CD14-positive monocyte (primary cell): ENCODE measurements at regions not wholly inside any gene's neighbourhood (a gene's known extent, or its start where the extent isn't known, plus 50 kb on each side); places are given as distances from the start of the nearest gene placed in this dataset.

Source experiments
- DNase-seq, 3 donors: peaks; one replicate each; pipeline ENCODE4 v3.0.0-alpha.2; 2011 to 2022
- H2AFZ ChIP-seq: 2 replicates; pipeline ENCODE4 v1.6.0; 2012; ENCODE audit warnings: mild to moderate bottlenecking, low read depth, low read length, inconsistent platforms; ENCODE audit not compliant: insufficient read depth, poor library complexity, severe bottlenecking
- H3K27ac ChIP-seq, 2 donors: 1 replicate in 1 of 2; 2 replicates in 1 of 2; pipeline ENCODE4 v1.5.1; 2012 to 2013; ENCODE audit warnings: low read length in 2 of 2, control low read depth in 1 of 2, inconsistent platforms in 1 of 2, low read depth in 1 of 2, mild to moderate bottlenecking in 1 of 2
- H3K27me3 ChIP-seq, 2 donors: one replicate each; pipeline versions ENCODE4 v1.6.0 to v1.6.1; 2011 to 2013; ENCODE audit warnings: low read length in 2 of 2; ENCODE audit not compliant: control insufficient read depth in 2 of 2, insufficient read depth in 2 of 2
- H3K36me3 ChIP-seq, 2 donors: replicated peaks in 1 of 2; 1 replicate in 1 of 2; 2 replicates in 1 of 2; pipeline versions ENCODE4 v1.5.1 to v1.6.1; 2012 to 2013; ENCODE audit warnings: low read length in 2 of 2, control low read depth in 1 of 2, inconsistent platforms in 1 of 2, mild to moderate bottlenecking in 1 of 2; ENCODE audit not compliant: insufficient read depth in 2 of 2, control insufficient read depth in 1 of 2
- H3K4me1 ChIP-seq, 2 donors: 1 replicate in 1 of 2; 2 replicates in 1 of 2; pipeline versions ENCODE4 v1.5.1 to v1.6.1; 2012 to 2013; ENCODE audit warnings: low read length in 2 of 2, control low read depth in 1 of 2, inconsistent platforms in 1 of 2, mild to moderate bottlenecking in 1 of 2, moderate library complexity in 1 of 2; ENCODE audit not compliant: insufficient read depth in 2 of 2, control insufficient read depth in 1 of 2
- H3K4me2 ChIP-seq: replicated peaks from 2 replicates; pipeline ENCODE3; 2012; ENCODE audit warnings: low read length, moderate library complexity, mild to moderate bottlenecking; ENCODE audit not compliant: poor library complexity, severe bottlenecking; ENCODE audit errors: extremely low read depth
- H3K4me3 ChIP-seq, 3 experiments: fragments of 200-600 bp in 1 of 3; sonication (generic) in 1 of 3; replicated peaks in 1 of 3; 1 replicate in 2 of 3; 2 replicates in 1 of 3; pipeline ENCODE4 v1.5.1; 2011 to 2013; ENCODE audit warnings: low read length in 3 of 3, mild to moderate bottlenecking in 3 of 3, control low read depth in 2 of 3, low read depth in 2 of 3, inconsistent platforms in 1 of 3, moderate library complexity in 1 of 3
- H3K79me2 ChIP-seq: 2 replicates; pipeline ENCODE4 v1.6.0; 2012; ENCODE audit warnings: mild to moderate bottlenecking, control low read depth, inconsistent platforms, low read length, moderate library complexity; ENCODE audit not compliant: insufficient read depth
- H3K9ac ChIP-seq: 2 replicates; pipeline ENCODE4 v1.6.0; 2017; ENCODE audit warnings: low read length, mild to moderate bottlenecking; ENCODE audit not compliant: insufficient read depth, poor library complexity, severe bottlenecking
- H3K9me3 ChIP-seq, 2 donors: replicated peaks in 1 of 2; 1 replicate in 1 of 2; 2 replicates in 1 of 2; pipeline versions ENCODE4 v1.5.1 to v1.6.1; 2012 to 2013; ENCODE audit warnings: low read length in 2 of 2, control low read depth in 1 of 2; ENCODE audit not compliant: control insufficient read depth in 1 of 2, insufficient read depth in 1 of 2
- H4K20me1 ChIP-seq: 2 replicates; pipeline ENCODE4 v1.6.0; 2012; ENCODE audit warnings: mild to moderate bottlenecking, low read length, control low read depth, moderate library complexity; ENCODE audit not compliant: insufficient read depth
- H3K27ac Mint-ChIP-seq, 7 donors: one replicate each; pipeline ENCODE4 v1.8.0; 2020; ENCODE audit warnings: mild to moderate bottlenecking in 7 of 7, mixed read lengths in 7 of 7, moderate library complexity in 6 of 7, inconsistent platforms in 2 of 7
- H3K27me3 Mint-ChIP-seq, 3 donors: one replicate each; pipeline ENCODE4 v1.8.0; 2021 to 2022; ENCODE audit warnings: low read depth in 3 of 3, mild to moderate bottlenecking in 3 of 3, mixed read lengths in 3 of 3, moderate library complexity in 3 of 3, inconsistent platforms in 1 of 3
- H3K36me3 Mint-ChIP-seq, 2 donors: one replicate each; pipeline ENCODE4 v1.8.0; 2020; ENCODE audit warnings: mixed read lengths in 2 of 2, inconsistent platforms in 1 of 2, mild to moderate bottlenecking in 1 of 2
- H3K4me1 Mint-ChIP-seq: one replicate; pipeline ENCODE4 v1.8.0; 2020; ENCODE audit warnings: mild to moderate bottlenecking, mixed read lengths
- H3K4me3 Mint-ChIP-seq, 2 donors: one replicate each; pipeline ENCODE4 v1.8.0; 2020; ENCODE audit warnings: mild to moderate bottlenecking in 2 of 2, mixed read lengths in 2 of 2, moderate library complexity in 1 of 2
- H3K9me3 Mint-ChIP-seq, 7 donors: one replicate each; pipeline ENCODE4 v1.8.0; 2020 to 2022; ENCODE audit warnings: mixed read lengths in 7 of 7, mild to moderate bottlenecking in 6 of 7, moderate library complexity in 6 of 7, inconsistent platforms in 2 of 7
- CTCF ChIP-seq: fragments of 200-600 bp; IDR thresholded peaks from one replicate; pipeline ENCODE4 v1.8.0; 2022; ENCODE audit warnings: antibody characterized with exemption, mild to moderate bottlenecking
- WGBS: methylation state at CpG from one replicate; pipeline ENCODE4 v1.1.5; 2013; ENCODE audit warnings: missing lambda C conversion rate; ENCODE audit not compliant: insufficient coverage; 5-methylcytosine and 5-hydroxymethylcytosine counted together
- intact Hi-C, 2 donors: fragments of 100-400 bp; cut with micrococcal nuclease; formaldehyde crosslinking; loops; one replicate each; pipeline versions ENCODE4 v1.15.0 to v1.15.1; 2023

- WGBS = 100% methylated on average over 3 of the region's 4 CpGs
- DNase-seq = no peak
- no peaks in the 10 kb centered on the region for H3K79me2 ChIP-seq
- H3K27ac ChIP-seq = no peak overlapping the region
- Mint-ChIP-seq H3K27me3 (peaks cover 0 to 9% (median 4%) of the 10 kb centered on the region in 3 donors), H3K4me3 (no peak overlapping the region), H3K27ac (no peak overlapping the region), H3K4me1 (no peaks in the 10 kb centered on the region), H3K9me3 (peaks cover 0 to 3% (median 0%) of the 10 kb centered on the region in 7 donors), H3K36me3 (no peaks in the 10 kb centered on the region)
- H3K9ac ChIP-seq = no peak overlapping the region
- no peak for TF ChIP-seq CTCF
- H3K4me3 ChIP-seq = no peak overlapping the region
- H3K36me3 ChIP-seq = no peaks in the 10 kb centered on the region
- no peak overlapping the region for H3K4me2 ChIP-seq
- intact Hi-C loops = no loop called here
- H3K9me3 ChIP-seq = no peaks in the 10 kb centered on the region
- H2AFZ ChIP-seq = no peak overlapping the region
- no peaks in the 10 kb centered on the region for H3K4me1 ChIP-seq
- no peaks in the 10 kb centered on the region for H4K20me1 ChIP-seq
- H3K27me3 ChIP-seq = no peaks in the 10 kb centered on the region
Measured at GRCh38 chr12:124082687-124083086, 109.7 kb downstream of the ZNF664 start.

- Histone ChIP-seq H3K4me1 (no peaks in the 10 kb centered on the region), H3K27ac (no peak overlapping the region), H3K9me3 (no peaks in the 10 kb centered on the region), H2AFZ (no peak overlapping the region), H3K4me3 (no peak overlapping the region), H3K9ac (no peak overlapping the region), H3K27me3 (no peaks in the 10 kb centered on the region), H3K4me2 (no peak overlapping the region), H3K79me2 (no peaks in the 10 kb centered on the region), H4K20me1 (no peaks in the 10 kb centered on the region), H3K36me3 (no peaks in the 10 kb centered on the region)
- intact Hi-C loops = no loop called here
- no peak for TF ChIP-seq CTCF
- Mint-ChIP-seq H3K36me3 (no peaks in the 10 kb centered on the region), H3K4me1 (no peaks in the 10 kb centered on the region), H3K9me3 (peaks cover 0 to 3% (median 0%) of the 10 kb centered on the region in 7 donors), H3K4me3 (no peak overlapping the region), H3K27me3 (peaks cover 4 to 9% (median 5%) of the 10 kb centered on the region in 3 donors), H3K27ac (no peak overlapping the region)
- WGBS = 100% methylated on average over 1 of the region's 11 CpGs
- DNase-seq = no peak
Measured at GRCh38 chr12:124083708-124084107, 110.7 kb downstream of the ZNF664 start.
